GM12878 (cell line): ENCODE measurements at regions not wholly inside any gene's neighbourhood (a gene's known extent, or its start where the extent isn't known, plus 50 kb on each side); places are given as distances from the start of the nearest gene placed in this dataset.

ENCODE experiments used
- EZH2 ChIP-seq: IDR thresholded peaks from 2 replicates; pipeline ENCODE4 v1.6.1; 2012; ENCODE audit warnings: low read depth, mild to moderate bottlenecking, control low read depth, inconsistent platforms, low read length, borderline replicate concordance; ENCODE audit not compliant: control insufficient read depth
- NR2F1 ChIP-seq: fragments of 450-650 bp; conservative IDR thresholded peaks from 2 replicates; pipeline ENCODE4 v1.6.1; 2017; ENCODE audit warnings: mild to moderate bottlenecking
- POLR2A ChIP-seq: IDR thresholded peaks from 2 replicates; pipeline ENCODE4 v1.6.1; 2011; ENCODE audit warnings: low read depth, mild to moderate bottlenecking, low read length
- POLR2AphosphoS5 ChIP-seq: IDR thresholded peaks from 2 replicates; pipeline ENCODE4 v1.6.1; 2011; ENCODE audit warnings: mild to moderate bottlenecking, low read length, inconsistent platforms
- RAD51 ChIP-seq: fragments of 450-650 bp; IDR thresholded peaks from 2 replicates; pipeline ENCODE4 v1.6.1; 2016; ENCODE audit warnings: moderate library complexity, mild to moderate bottlenecking, inconsistent platforms

- TF ChIP-seq POLR2AphosphoS5 (no peak), POLR2A (no peak), RAD51 (no peak), EZH2 (no peak), NR2F1 (no peak)
These were observed 76.0 kb upstream of the SRD5A3 start for GRCh38 chr4:55269995-55270394.
